PC-3 (cell line): ENCODE measurements at regions not wholly inside any gene's neighbourhood (a gene's known extent, or its start where the extent isn't known, plus 50 kb on each side); places are given as distances from the start of the nearest gene placed in this dataset.

ENCODE experiments used
- ATAC-seq: fragments of 200-7000 bp; cut with Tn5 transposase; 2 replicates; pipeline ENCODE4 v1.9.1; 2020; ENCODE audit warnings: mild to moderate bottlenecking, moderate library complexity
- BruUV-seq: library from RNA; stranded (reverse); fragments of 400-500 nt; replicated peaks from 2 replicates; lab custom pipeline; 2021; lab: Mats Ljungman, UMichigan
- CTCF ChIA-PET: fragments of 300-600 bp; sonication (Branson Sonifier 250); formaldehyde crosslinking; loops from one replicate; lab custom pipeline; 2022; ENCODE audit warnings: antibody characterized with exemption; lab: Charles Lee
- POLR2A ChIA-PET: fragments of 300-600 bp; sonication (Branson Sonifier 250); formaldehyde crosslinking; loops from one replicate; lab custom pipeline; 2022; ENCODE audit warnings: antibody characterized with exemption; ENCODE audit not compliant: unreplicated experiment; lab: Charles Lee
- DNase-seq: peaks from one replicate; pipeline ENCODE4 v3.0.0-alpha.2; 2015
- H2AFZ ChIP-seq: fragments of 300-600 bp; sonication (generic); 2 replicates; pipeline ENCODE4 v1.6.0; 2016; ENCODE audit warnings: antibody characterized with exemption, low read length
- H3F3A ChIP-seq: fragments of 300-600 bp; sonication (generic); one replicate; pipeline ENCODE4 v1.6.0; 2017; ENCODE audit warnings: antibody characterized with exemption, low read length, control low read depth, mild to moderate bottlenecking; ENCODE audit not compliant: unreplicated experiment
- H3K27ac ChIP-seq: fragments of 300-600 bp; sonication (generic); 2 replicates; pipeline ENCODE4 v1.5.1; 2016; ENCODE audit warnings: mild to moderate bottlenecking, low read length
- H3K27me3 ChIP-seq: fragments of 300-600 bp; sonication (generic); 2 replicates; pipeline ENCODE4 v1.6.1; 2016; ENCODE audit warnings: low read length, mixed read lengths
- H3K36me3 ChIP-seq: fragments of 300-600 bp; sonication (generic); 2 replicates; pipeline ENCODE4 v1.6.1; 2016; ENCODE audit warnings: low read depth, mixed run types, low read length, mixed read lengths
- H3K4me1 ChIP-seq: fragments of 300-600 bp; sonication (generic); 2 replicates; pipeline ENCODE4 v1.5.1; 2016; ENCODE audit warnings: low read length; ENCODE audit not compliant: insufficient read depth
- H3K4me2 ChIP-seq: fragments of 300-600 bp; sonication (generic); 2 replicates; pipeline ENCODE4 v1.6.0; 2016; ENCODE audit warnings: low read length
- H3K4me3 ChIP-seq: fragments of 300-600 bp; sonication (generic); 2 replicates; pipeline ENCODE4 v1.5.1; 2016; ENCODE audit warnings: mild to moderate bottlenecking, low read length, mixed read lengths
- H3K79me2 ChIP-seq: fragments of 300-600 bp; sonication (generic); 2 replicates; pipeline ENCODE4 v1.6.1; 2017; ENCODE audit warnings: low read length, mixed read lengths
- H3K9ac ChIP-seq: fragments of 300-600 bp; sonication (generic); 2 replicates; pipeline ENCODE4 v1.6.0; 2016; ENCODE audit warnings: mild to moderate bottlenecking, low read length
- H3K9me2 ChIP-seq: fragments of 300-600 bp; sonication (generic); replicated peaks from 2 replicates; pipeline ENCODE4 v1.6.1; 2016; ENCODE audit warnings: mixed run types, low read length, mixed read lengths
- H3K9me3 ChIP-seq: fragments of 300-600 bp; sonication (generic); 2 replicates; pipeline ENCODE4 v1.6.1; 2016; ENCODE audit warnings: low read length, mixed read lengths
- H4K20me1 ChIP-seq: fragments of 300-600 bp; sonication (generic); 2 replicates; pipeline ENCODE4 v1.6.1; 2016; ENCODE audit warnings: low read length, mixed read lengths
- CTCF ChIP-seq: fragments of 300-600 bp; sonication (generic); conservative IDR thresholded peaks from 2 replicates; pipeline ENCODE4 v1.5.1; 2017; ENCODE audit warnings: antibody characterized with exemption, low read depth, mild to moderate bottlenecking, low read length
- EZH2 ChIP-seq: fragments of 300-600 bp; sonication (generic); IDR thresholded peaks from one replicate; pipeline ENCODE4 v1.6.1; 2017; ENCODE audit warnings: antibody characterized with exemption, mild to moderate bottlenecking, low read length; ENCODE audit not compliant: unreplicated experiment
- EZH2phosphoT487 ChIP-seq: fragments of 300-600 bp; sonication (generic); IDR thresholded peaks from 2 replicates; pipeline ENCODE4 v1.6.1; 2018; ENCODE audit warnings: mild to moderate bottlenecking, antibody characterized with exemption, low read length, borderline replicate concordance
- intact Hi-C: fragments of 100-400 bp; cut with micrococcal nuclease; formaldehyde crosslinking; loops from 2 replicates; pipeline ENCODE4 v1.9.0; 2023

GRCh38 chr4:129821073-129821472 is 725.1 kb downstream of the C4orf33 start:
- no peaks in the 10 kb centered on the region for H3F3A ChIP-seq
- no TSS peak for BruUV-seq
- H2AFZ ChIP-seq, result no peak overlapping the region
- ChIA-PET CTCF (no interaction called here), POLR2A (no interaction called here)
- TF ChIP-seq EZH2, result no peak
- no peak for TF ChIP-seq CTCF
- TF ChIP-seq EZH2phosphoT487, result no peak
- no peaks in the 10 kb centered on the region for H3K79me2 ChIP-seq
- no peaks in the 10 kb centered on the region for H3K36me3 ChIP-seq
- ATAC-seq (no peak), DNase-seq (no peak)
- no peaks in the 10 kb centered on the region for H3K27me3 ChIP-seq
- H3K4me1 ChIP-seq, result peaks cover 8% of the 10 kb centered on the region
- H3K9me3 ChIP-seq, result no peaks in the 10 kb centered on the region
- H3K9ac ChIP-seq, result no peak overlapping the region
- no peak overlapping the region for H3K4me2 ChIP-seq
- no peaks in the 10 kb centered on the region for H4K20me1 ChIP-seq
- intact Hi-C loops, result no loop called here
- H3K27ac ChIP-seq, result no peak overlapping the region
- H3K9me2 ChIP-seq, result no peaks in the 10 kb centered on the region
- H3K4me3 ChIP-seq, result no peak overlapping the region

GRCh38 chr4:129821963-129822362 is 726.0 kb downstream of the C4orf33 start:
- CTCF ChIA-PET, result no interaction called here
- intact Hi-C loops, result no loop called here
- POLR2A ChIA-PET, result no interaction called here
- no TSS peak for BruUV-seq
- H3K4me3 ChIP-seq, result no peak overlapping the region
- TF ChIP-seq EZH2phosphoT487, result no peak
- TF ChIP-seq EZH2, result no peak
- TF ChIP-seq CTCF, result no peak
- H3K9me2 ChIP-seq, result no peaks in the 10 kb centered on the region
- no peaks in the 10 kb centered on the region for H4K20me1 ChIP-seq
- no peaks in the 10 kb centered on the region for H3K79me2 ChIP-seq
- no peaks in the 10 kb centered on the region for H3K9me3 ChIP-seq
- no peaks in the 10 kb centered on the region for H3K36me3 ChIP-seq
- H3K4me1 ChIP-seq, result peaks cover 8% of the 10 kb centered on the region
- no peak overlapping the region for H3K9ac ChIP-seq
- DNase-seq (no peak), ATAC-seq (no peak)
- no peak overlapping the region for H3K4me2 ChIP-seq
- H2AFZ ChIP-seq, result no peak overlapping the region
- no peaks in the 10 kb centered on the region for H3K27me3 ChIP-seq
- no peaks in the 10 kb centered on the region for H3F3A ChIP-seq
- no peak overlapping the region for H3K27ac ChIP-seq

- Histone ChIP-seq H3K4me1 (peaks cover 8% of the 10 kb centered on the region), H3K27ac (no peak overlapping the region), H3F3A (no peaks in the 10 kb centered on the region), H4K20me1 (no peaks in the 10 kb centered on the region), H2AFZ (no peak overlapping the region), H3K36me3 (no peaks in the 10 kb centered on the region), H3K4me2 (no peak overlapping the region), H3K9me2 (no peaks in the 10 kb centered on the region), H3K9me3 (no peaks in the 10 kb centered on the region), H3K9ac (no peak overlapping the region), H3K79me2 (no peaks in the 10 kb centered on the region), H3K4me3 (no peak overlapping the region), H3K27me3 (no peaks in the 10 kb centered on the region)
- intact Hi-C loops, result no loop called here
- TF ChIP-seq CTCF (no peak), EZH2 (no peak), EZH2phosphoT487 (no peak)
- POLR2A ChIA-PET, result no interaction called here
- no TSS peak for BruUV-seq
- DNase-seq (peak; percentile 73), ATAC-seq (no peak)
- CTCF ChIA-PET, result no interaction called here
These were observed 726.7 kb downstream of the C4orf33 start for GRCh38 chr4:129822701-129823100.
